ENCODE measurements at regions not wholly inside any gene's neighbourhood (a gene's known extent, or its start where the extent isn't known, plus 50 kb on each side); places are given as distances from the start of the nearest gene placed in this dataset.

- intact Hi-C loops (cut with DNase I) = no loop called here
- WGBS, 3 donors = 91 to 95% (median 91%) methylated on average over 8 of the region's 8 CpGs
- no peaks in the 10 kb centered on the region for H3K4me1 ChIP-seq (ENCODE audit: insufficient read depth)
- no peaks in the 10 kb centered on the region for H3K27me3 ChIP-seq
- no peak overlapping the region for H3K27ac ChIP-seq
- H3K9me3 ChIP-seq = no peaks in the 10 kb centered on the region
- TF ChIP-seq EP300 (IDR thresholded peaks at IDR 0.05) = no peak
- no peak for TF ChIP-seq CTCF (IDR thresholded peaks at IDR 0.05)
- TF ChIP-seq POLR2A (IDR thresholded peaks at IDR 0.05) = no peak
- no peak overlapping the region for H3K4me3 ChIP-seq
- no peaks in the 10 kb centered on the region for H3K36me3 ChIP-seq
- DNase-seq = no peak
Observed at GRCh38 chr17:71993363-71993762, 127.5 kb upstream of the SOX9 start.

- Histone ChIP-seq H3K9me3 (no peaks in the 10 kb centered on the region), H3K27ac (no peak overlapping the region), H3K36me3 (no peaks in the 10 kb centered on the region), H3K4me3 (no peak overlapping the region), H3K27me3 (no peaks in the 10 kb centered on the region), H3K4me1 (ENCODE audit: insufficient read depth) (no peaks in the 10 kb centered on the region)
- 59 to 69% (median 64%) methylated on average over 2 of the region's 2 CpGs for WGBS, 3 donors
- no peak for TF ChIP-seq POLR2A (IDR thresholded peaks at IDR 0.05)
- no peak for DNase-seq
- intact Hi-C loops (cut with DNase I) = no loop called here
Observed at GRCh38 chr17:71995590-71995989, 125.2 kb upstream of the SOX9 start.

GRCh38 chr17:72004011-72004427 lies 116.8 kb upstream of the SOX9 start:
- DNase-seq = no peak
- WGBS, 3 donors = 16 to 18% (median 17%) methylated on average over 2 of the region's 2 CpGs
- Histone ChIP-seq H3K27ac (no peak overlapping the region), H3K4me3 (no peak overlapping the region), H3K36me3 (no peaks in the 10 kb centered on the region), H3K4me1 (ENCODE audit: insufficient read depth) (no peaks in the 10 kb centered on the region), H3K9me3 (no peaks in the 10 kb centered on the region), H3K27me3 (no peaks in the 10 kb centered on the region)
- intact Hi-C loops (cut with DNase I) = no loop called here
- TF ChIP-seq CTCF (IDR thresholded peaks at IDR 0.05) (no peak), POLR2A (IDR thresholded peaks at IDR 0.05) (no peak), EP300 (IDR thresholded peaks at IDR 0.05) (no peak)

GRCh38 chr17:72004611-72005331 lies 116.0 kb upstream of the SOX9 start:
- Histone ChIP-seq H3K9me3 (no peaks in the 10 kb centered on the region), H3K36me3 (no peaks in the 10 kb centered on the region), H3K27me3 (no peaks in the 10 kb centered on the region), H3K4me3 (no peak overlapping the region), H3K27ac (no peak overlapping the region), H3K4me1 (ENCODE audit: insufficient read depth) (no peaks in the 10 kb centered on the region)
- DNase-seq = no peak
- 65 to 73% (median 67%) methylated on average over 10 of the region's 10 CpGs for WGBS, 3 donors
- TF ChIP-seq POLR2A (IDR thresholded peaks at IDR 0.05) = no peak
- no peak for TF ChIP-seq EP300 (IDR thresholded peaks at IDR 0.05)
- TF ChIP-seq CTCF (IDR thresholded peaks at IDR 0.05) = no peak
- intact Hi-C loops (cut with DNase I) = no loop called here

- H3K27ac ChIP-seq = no peak overlapping the region
- intact Hi-C loops (cut with DNase I) = no loop called here
- DNase-seq = no peak
- no peaks in the 10 kb centered on the region for H3K36me3 ChIP-seq
- no peaks in the 10 kb centered on the region for H3K4me1 ChIP-seq (ENCODE audit: insufficient read depth)
- no peaks in the 10 kb centered on the region for H3K27me3 ChIP-seq
- WGBS, 3 donors = 79 to 82% (median 80%) methylated on average over 6 of the region's 6 CpGs
- no peak overlapping the region for H3K4me3 ChIP-seq
- no peak for TF ChIP-seq CTCF (IDR thresholded peaks at IDR 0.05)
- TF ChIP-seq POLR2A (IDR thresholded peaks at IDR 0.05) = no peak
- TF ChIP-seq EP300 (IDR thresholded peaks at IDR 0.05) = no peak
- no peaks in the 10 kb centered on the region for H3K9me3 ChIP-seq
Observed at GRCh38 chr17:72005332-72006163, 115.3 kb upstream of the SOX9 start.

Data from ovary (tissue), 7 donors.